Astrocyte (in vitro differentiated cells and primary cell): ENCODE measurements at regions not wholly inside any gene's neighbourhood (a gene's known extent, or its start where the extent isn't known, plus 50 kb on each side); places are given as distances from the start of the nearest gene placed in this dataset.

Experiments
- DNase-seq: peaks from one replicate; pipeline ENCODE4 v3.0.0-alpha.2; 2010; ENCODE audit warnings: low read depth
- FAIRE-seq: peaks from 2 replicates; lab custom pipeline; 2011; peaks lifted over from hg19 to GRCh38; lab: Jason Lieb, UNC
- H2AFZ ChIP-seq: 2 replicates; pipeline ENCODE4 v1.6.0; 2012; ENCODE audit warnings: low read depth, low read length, inconsistent platforms
- H3K27ac ChIP-seq: 2 replicates; pipeline ENCODE4 v1.5.1; 2011; ENCODE audit warnings: low read depth, low read length, inconsistent platforms
- H3K27me3 ChIP-seq: 2 replicates; pipeline ENCODE4 v1.6.0; 2011; ENCODE audit warnings: low read length, inconsistent platforms; ENCODE audit not compliant: insufficient read depth
- H3K36me3 ChIP-seq: 2 replicates; pipeline ENCODE4 v1.5.1; 2011; ENCODE audit warnings: low read length, inconsistent platforms; ENCODE audit not compliant: insufficient read depth
- H3K4me1 ChIP-seq: 2 replicates; pipeline ENCODE4 v1.5.1; 2011; ENCODE audit warnings: low read length, inconsistent platforms; ENCODE audit not compliant: insufficient read depth
- H3K4me2 ChIP-seq: 2 replicates; pipeline ENCODE4 v1.6.0; 2012; ENCODE audit warnings: low read length, inconsistent platforms
- H3K4me3 ChIP-seq: 2 replicates; pipeline ENCODE4 v1.5.1; 2011; ENCODE audit warnings: low read depth, mild to moderate bottlenecking, low read length, inconsistent platforms; ENCODE audit not compliant: insufficient read depth
- H3K79me2 ChIP-seq: 2 replicates; pipeline ENCODE4 v1.6.0; 2012; ENCODE audit warnings: mild to moderate bottlenecking, low read length, inconsistent platforms; ENCODE audit not compliant: insufficient read depth
- H3K9ac ChIP-seq: 2 replicates; pipeline ENCODE4 v1.6.0; 2012; ENCODE audit warnings: mild to moderate bottlenecking, low read length, inconsistent platforms
- H3K9me3 ChIP-seq: 2 replicates; pipeline ENCODE4 v1.5.1; 2012; ENCODE audit warnings: low read depth, mild to moderate bottlenecking, low read length, inconsistent platforms; ENCODE audit not compliant: insufficient read depth
- H4K20me1 ChIP-seq: 2 replicates; pipeline ENCODE4 v1.6.0; 2012; ENCODE audit warnings: low read length, inconsistent platforms; ENCODE audit not compliant: insufficient read depth
- H3K27ac Mint-ChIP-seq: one replicate; pipeline ENCODE4 v1.8.0; 2021; ENCODE audit warnings: mild to moderate bottlenecking, mixed read lengths; ENCODE audit not compliant: unreplicated experiment
- H3K27me3 Mint-ChIP-seq: one replicate; pipeline ENCODE4 v1.8.0; 2021; ENCODE audit warnings: low read depth, mixed read lengths; ENCODE audit not compliant: unreplicated experiment
- H3K36me3 Mint-ChIP-seq: one replicate; pipeline ENCODE4 v1.8.0; 2021; ENCODE audit warnings: low read depth, mixed read lengths; ENCODE audit not compliant: unreplicated experiment
- H3K4me1 Mint-ChIP-seq: one replicate; pipeline ENCODE4 v1.8.0; 2021; ENCODE audit warnings: low read depth, mixed read lengths; ENCODE audit not compliant: unreplicated experiment
- H3K4me3 Mint-ChIP-seq: one replicate; pipeline ENCODE4 v1.8.0; 2021; ENCODE audit warnings: mild to moderate bottlenecking, moderate library complexity, mixed read lengths; ENCODE audit not compliant: unreplicated experiment
- H3K9me3 Mint-ChIP-seq: one replicate; pipeline ENCODE4 v1.8.0; 2021; ENCODE audit warnings: mild to moderate bottlenecking, mixed read lengths; ENCODE audit not compliant: unreplicated experiment
- CTCF ChIP-seq: IDR thresholded peaks from 2 replicates; pipeline ENCODE4 v1.5.1; 2011; ENCODE audit warnings: low read depth, mild to moderate bottlenecking, inconsistent platforms, low read length, moderate library complexity; ENCODE audit not compliant: insufficient read depth
- EZH2 ChIP-seq: IDR thresholded peaks from 2 replicates; pipeline ENCODE4 v1.6.1; 2012; ENCODE audit warnings: mild to moderate bottlenecking, low read length, inconsistent platforms; ENCODE audit not compliant: insufficient read depth

DNA sequence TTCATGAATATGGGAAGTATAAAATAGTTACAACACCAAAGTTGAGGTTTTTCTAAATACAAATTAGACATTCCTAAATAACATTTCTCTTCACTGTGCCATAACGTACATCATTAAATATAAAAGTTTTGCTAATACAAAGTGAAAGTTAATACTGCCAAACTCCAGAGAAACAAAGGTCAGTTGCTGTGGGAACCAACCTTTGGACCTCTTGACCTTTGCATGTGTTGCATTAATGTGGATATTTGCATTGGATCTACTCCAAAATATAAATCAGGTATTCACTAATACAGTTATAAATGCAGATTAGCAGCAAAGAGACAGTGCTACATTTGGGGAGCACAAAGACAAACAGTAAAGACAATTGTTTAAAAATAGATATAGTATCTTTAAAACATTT lies 366.0 kb upstream of the USP15 start:
- H3K27ac ChIP-seq: no peak overlapping the region
- H3K27ac Mint-ChIP-seq: no peak overlapping the region
- peaks cover 4% of the 10 kb centered on the region for H3K9me3 Mint-ChIP-seq
- no peaks in the 10 kb centered on the region for H3K4me1 ChIP-seq
- no peak overlapping the region for H3K4me3 ChIP-seq
- H3K79me2 ChIP-seq: no peaks in the 10 kb centered on the region
- H3K4me3 Mint-ChIP-seq: no peak overlapping the region
- H3K27me3 Mint-ChIP-seq: no peaks in the 10 kb centered on the region
- no peak for FAIRE-seq
- no peaks in the 10 kb centered on the region for H3K36me3 Mint-ChIP-seq
- TF ChIP-seq CTCF: no peak
- H3K9ac ChIP-seq: no peak overlapping the region
- no peak overlapping the region for H3K4me2 ChIP-seq
- no peaks in the 10 kb centered on the region for H3K27me3 ChIP-seq
- peaks cover 4% of the 10 kb centered on the region for H3K4me1 Mint-ChIP-seq
- no peaks in the 10 kb centered on the region for H3K36me3 ChIP-seq
- peaks cover 5% of the 10 kb centered on the region for H3K9me3 ChIP-seq
- H2AFZ ChIP-seq: no peak overlapping the region
- no peaks in the 10 kb centered on the region for H4K20me1 ChIP-seq
- DNase-seq: no peak

DNA sequence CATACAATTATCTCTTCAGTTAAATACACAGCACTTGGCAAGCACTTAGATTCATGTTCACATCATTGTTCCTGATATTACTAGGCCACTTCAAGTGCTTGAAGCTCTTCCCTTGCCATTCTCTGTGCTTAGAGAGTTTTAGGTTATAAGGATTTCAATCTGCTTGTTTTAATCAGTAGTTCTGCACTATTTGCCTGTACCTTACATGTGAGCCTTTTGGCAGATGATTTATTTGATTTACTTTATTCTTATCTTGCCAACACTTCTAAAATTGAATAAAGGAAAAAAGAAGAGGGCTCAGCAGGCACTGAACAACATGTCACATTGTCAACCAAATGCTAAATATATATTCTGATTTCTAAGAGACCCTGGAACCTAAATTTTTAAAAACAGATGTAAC lies 363.8 kb upstream of the USP15 start:
- H3K36me3 Mint-ChIP-seq: no peaks in the 10 kb centered on the region
- no peak overlapping the region for H3K27ac Mint-ChIP-seq
- Histone ChIP-seq H2AFZ (no peak overlapping the region), H3K4me3 (no peak overlapping the region), H3K4me2 (no peak overlapping the region), H3K36me3 (no peaks in the 10 kb centered on the region), H3K9me3 (peaks cover 5% of the 10 kb centered on the region), H3K9ac (no peak overlapping the region), H3K4me1 (no peaks in the 10 kb centered on the region), H3K27me3 (no peaks in the 10 kb centered on the region), H3K27ac (no peak overlapping the region), H3K79me2 (no peaks in the 10 kb centered on the region), H4K20me1 (no peaks in the 10 kb centered on the region)
- TF ChIP-seq CTCF: no peak
- TF ChIP-seq EZH2: no peak
- no peak overlapping the region for H3K4me3 Mint-ChIP-seq
- H3K4me1 Mint-ChIP-seq: peaks cover 4% of the 10 kb centered on the region
- no peaks in the 10 kb centered on the region for H3K27me3 Mint-ChIP-seq
- no peak for FAIRE-seq
- no peak for DNase-seq
- H3K9me3 Mint-ChIP-seq: peaks cover 4% of the 10 kb centered on the region

GRCh38 chr12:61902403-61902802 lies 357.8 kb upstream of the USP15 start:
- FAIRE-seq (no peak), DNase-seq (no peak)
- H3K4me1 ChIP-seq: no peaks in the 10 kb centered on the region
- H3K27ac ChIP-seq: no peak overlapping the region
- Mint-ChIP-seq H3K4me1 (no peaks in the 10 kb centered on the region), H3K36me3 (no peaks in the 10 kb centered on the region), H3K27ac (no peak overlapping the region), H3K4me3 (no peak overlapping the region), H3K9me3 (peaks cover 4% of the 10 kb centered on the region), H3K27me3 (no peaks in the 10 kb centered on the region)
- H3K9me3 ChIP-seq: peaks cover 5% of the 10 kb centered on the region
- TF ChIP-seq CTCF: no peak
- no peak for TF ChIP-seq EZH2
- H2AFZ ChIP-seq: no peak overlapping the region
- no peaks in the 10 kb centered on the region for H3K27me3 ChIP-seq
- H3K79me2 ChIP-seq: no peaks in the 10 kb centered on the region
- no peak overlapping the region for H3K4me3 ChIP-seq
- no peak overlapping the region for H3K9ac ChIP-seq
- H3K36me3 ChIP-seq: no peaks in the 10 kb centered on the region
- H4K20me1 ChIP-seq: no peaks in the 10 kb centered on the region
- H3K4me2 ChIP-seq: no peak overlapping the region
